H9 (cell line): ENCODE measurements at regions not wholly inside any gene's neighbourhood (a gene's known extent, or its start where the extent isn't known, plus 50 kb on each side); places are given as distances from the start of the nearest gene placed in this dataset.

Source experiments
- DNase-seq: peaks from one replicate; pipeline ENCODE4 v3.0.0-alpha.2; 2017
- H2AFZ ChIP-seq: one replicate; pipeline ENCODE4 v1.6.1; 2013; ENCODE audit warnings: mild to moderate bottlenecking, low read length, control low read depth, moderate library complexity
- H2AK5ac ChIP-seq: 2 replicates; pipeline ENCODE4 v1.6.1; 2013; ENCODE audit warnings: low read length, control low read depth, mixed read lengths; ENCODE audit not compliant: insufficient read length
- H2BK120ac ChIP-seq: one replicate; pipeline ENCODE4 v1.6.1; 2013; ENCODE audit warnings: low read depth, mild to moderate bottlenecking, low read length, control low read depth, inconsistent platforms; ENCODE audit not compliant: poor library complexity, severe bottlenecking
- H2BK12ac ChIP-seq: 2 replicates; pipeline ENCODE4 v1.6.1; 2013; ENCODE audit warnings: low read length, control low read depth, mixed read lengths, low read depth; ENCODE audit not compliant: insufficient read length
- H2BK15ac ChIP-seq: 2 replicates; pipeline ENCODE4 v1.6.1; 2013; ENCODE audit warnings: low read depth, low read length, control low read depth
- H2BK20ac ChIP-seq: one replicate; pipeline ENCODE4 v1.6.1; 2013; ENCODE audit warnings: low read depth, mild to moderate bottlenecking, low read length, control low read depth, inconsistent platforms; ENCODE audit not compliant: poor library complexity, severe bottlenecking
- H2BK5ac ChIP-seq: 2 replicates; pipeline ENCODE4 v1.6.1; 2013; ENCODE audit warnings: low read length, control low read depth, mixed read lengths; ENCODE audit not compliant: insufficient read length
- H3K14ac ChIP-seq: 2 replicates; pipeline ENCODE4 v1.6.1; 2013; ENCODE audit warnings: low read length, control low read depth; ENCODE audit not compliant: insufficient read depth
- H3K18ac ChIP-seq: 2 replicates; pipeline ENCODE4 v1.6.1; 2013; ENCODE audit warnings: low read depth, mild to moderate bottlenecking, mixed read lengths, low read length, control low read depth; ENCODE audit not compliant: insufficient read length
- H3K23ac ChIP-seq: 2 replicates; pipeline ENCODE4 v1.6.1; 2013; ENCODE audit warnings: low read length, control low read depth, mixed read lengths, low read depth; ENCODE audit not compliant: insufficient read length
- H3K23me2 ChIP-seq: 2 replicates; pipeline ENCODE4 v1.6.1; 2013; ENCODE audit warnings: low read depth, mild to moderate bottlenecking, mixed read lengths, low read length, control low read depth; ENCODE audit not compliant: insufficient read length, poor library complexity, severe bottlenecking
- H3K27ac ChIP-seq: 2 replicates; pipeline ENCODE4 v1.5.1; 2013; ENCODE audit warnings: low read length, control low read depth, mixed read lengths, low read depth; ENCODE audit not compliant: insufficient read length
- H3K27me3 ChIP-seq: 2 replicates; pipeline ENCODE4 v1.6.1; 2013; ENCODE audit warnings: low read length, control low read depth, inconsistent platforms; ENCODE audit not compliant: insufficient read depth
- H3K4ac ChIP-seq: 2 replicates; pipeline ENCODE4 v1.6.1; 2013; ENCODE audit warnings: low read depth, mild to moderate bottlenecking, control low read depth, inconsistent platforms, low read length, moderate library complexity
- H3K4me1 ChIP-seq: 2 replicates; pipeline ENCODE4 v1.6.1; 2013; ENCODE audit warnings: low read length, control low read depth, inconsistent platforms; ENCODE audit not compliant: insufficient read depth
- H3K4me2 ChIP-seq: 2 replicates; pipeline ENCODE4 v1.6.1; 2013; ENCODE audit warnings: low read length, control low read depth, mixed read lengths; ENCODE audit not compliant: insufficient read length, insufficient read depth
- H3K56ac ChIP-seq: 2 replicates; pipeline ENCODE4 v1.6.1; 2013; ENCODE audit warnings: low read depth, mild to moderate bottlenecking, mixed read lengths, low read length, control low read depth; ENCODE audit not compliant: insufficient read length
- H3K79me1 ChIP-seq: 2 replicates; pipeline ENCODE4 v1.6.1; 2013; ENCODE audit warnings: low read depth, mild to moderate bottlenecking, moderate library complexity, low read length, control low read depth, inconsistent platforms; ENCODE audit not compliant: insufficient read depth, poor library complexity, severe bottlenecking
- H3K79me2 ChIP-seq: 2 replicates; pipeline ENCODE4 v1.6.1; 2013; ENCODE audit warnings: low read length, control low read depth, inconsistent platforms; ENCODE audit not compliant: insufficient read depth
- H3K9ac ChIP-seq: 2 replicates; pipeline ENCODE4 v1.6.1; 2013; ENCODE audit warnings: low read length, control low read depth, mixed read lengths; ENCODE audit not compliant: insufficient read length; ENCODE audit errors: extremely low read depth
- H3K9me3 ChIP-seq: one replicate; pipeline ENCODE4 v1.6.1; 2013; ENCODE audit warnings: low read depth, low read length, inconsistent platforms; ENCODE audit not compliant: control insufficient read depth
- H3T11ph ChIP-seq: one replicate; pipeline ENCODE4 v1.6.1; 2013; ENCODE audit warnings: mild to moderate bottlenecking, low read length, control low read depth, inconsistent platforms
- H4K20me1 ChIP-seq: one replicate; pipeline ENCODE4 v1.6.1; 2013; ENCODE audit not compliant: control insufficient read depth, insufficient read length, insufficient read depth
- H4K5ac ChIP-seq: 2 replicates; pipeline ENCODE4 v1.6.1; 2013; ENCODE audit warnings: low read depth, mild to moderate bottlenecking, mixed read lengths, low read length, control low read depth; ENCODE audit not compliant: insufficient read length
- H4K8ac ChIP-seq: replicated peaks from 2 replicates; pipeline ENCODE4 v1.6.1; 2013; ENCODE audit warnings: low read length, control low read depth, mixed read lengths, low read depth; ENCODE audit not compliant: insufficient read length
- H4K91ac ChIP-seq: 2 replicates; pipeline ENCODE4 v1.6.1; 2013; ENCODE audit warnings: low read depth, mild to moderate bottlenecking, moderate library complexity, mixed read lengths, low read length, control low read depth; ENCODE audit not compliant: insufficient read length
- H3K27ac Mint-ChIP-seq, 3 experiments: 2 replicates in 2 of 3; 3 replicates in 1 of 3; pipeline ENCODE4 v1.8.0; 2020 to 2021; ENCODE audit warnings: mixed read lengths in 3 of 3, mild to moderate bottlenecking in 1 of 3, moderate library complexity in 1 of 3
- H3K27me3 Mint-ChIP-seq: 2 replicates; pipeline ENCODE4 v1.8.0; 2021; ENCODE audit warnings: low read depth, mild to moderate bottlenecking, moderate library complexity, mixed read lengths
- H3K36me3 Mint-ChIP-seq, 3 experiments: 2 replicates in 2 of 3; 3 replicates in 1 of 3; pipeline ENCODE4 v1.8.0; 2020 to 2021; ENCODE audit warnings: low read depth in 3 of 3, mixed read lengths in 3 of 3; ENCODE audit not compliant: insufficient read depth in 1 of 3
- H3K4me1 Mint-ChIP-seq, 2 experiments: 2 replicates each; pipeline ENCODE4 v1.8.0; 2020; ENCODE audit warnings: mixed read lengths in 2 of 2
- H3K4me3 Mint-ChIP-seq, 2 experiments: 2 replicates in 1 of 2; 3 replicates in 1 of 2; pipeline ENCODE4 v1.8.0; 2020 to 2021; ENCODE audit warnings: mild to moderate bottlenecking in 2 of 2, mixed read lengths in 2 of 2, moderate library complexity in 1 of 2
- H3K9me3 Mint-ChIP-seq, 2 experiments: 2 replicates in 1 of 2; 3 replicates in 1 of 2; pipeline ENCODE4 v1.8.0; 2020; ENCODE audit warnings: mild to moderate bottlenecking in 2 of 2, mixed read lengths in 2 of 2, moderate library complexity in 1 of 2
- CTCF ChIP-seq: fragments of 200-600 bp; sonication (generic); conservative IDR thresholded peaks from 3 replicates; pipeline ENCODE4 v1.8.0; 2021; ENCODE audit warnings: antibody characterized with exemption, mild to moderate bottlenecking
- WGBS: extraction: QIAGEN DNeasy Blood & Tissue Kit; methylation state at CpG from one replicate; pipeline ENCODE4 v1.1.7; 2013; ENCODE audit warnings: missing lambda C conversion rate, low lambda C conversion rate, mixed read lengths; ENCODE audit not compliant: insufficient read length; ENCODE audit errors: extremely low coverage; 5-methylcytosine and 5-hydroxymethylcytosine counted together

- Mint-ChIP-seq H3K27ac (no peak overlapping the region), H3K4me1 (peaks cover 30 to 45% of the 10 kb centered on the region in 2 experiments), H3K9me3 (no peaks in the 10 kb centered on the region), H3K36me3 (no peaks in the 10 kb centered on the region; a peak in 1 of 7 replicates), H3K4me3 (peak overlapping the region in 1 of 2 experiments; percentile 65; a peak in 3 of 5 replicates), H3K27me3 (no peaks in the 10 kb centered on the region)
- Histone ChIP-seq H3T11ph (no peak overlapping the region), H3K4me2 (peak overlapping the region; percentile 22), H3K27me3 (no peaks in the 10 kb centered on the region; the same call in 1 of the 2 replicates), H4K20me1 (no peaks in the 10 kb centered on the region), H2AK5ac (no peak overlapping the region), H3K79me2 (no peaks in the 10 kb centered on the region), H2BK12ac (no peak overlapping the region), H3K79me1 (no peaks in the 10 kb centered on the region), H3K4ac (no peak overlapping the region), H3K23me2 (no peaks in the 10 kb centered on the region), H3K4me1 (peaks cover 13% of the 10 kb centered on the region; the same call in 1 of the 2 replicates), H3K56ac (no peak overlapping the region), H2AFZ (no peak overlapping the region), H2BK5ac (no peak overlapping the region), H3K9me3 (no peaks in the 10 kb centered on the region), H2BK120ac (no peak overlapping the region), H3K23ac (no peak overlapping the region), H4K91ac (no peak overlapping the region), H4K5ac (no peak overlapping the region), H3K18ac (no peak overlapping the region), H3K9ac (no peak overlapping the region), H2BK20ac (no peak overlapping the region), H4K8ac (no peak overlapping the region), H3K27ac (no peak overlapping the region), H2BK15ac (no peak overlapping the region), H3K14ac (no peak overlapping the region)
- TF ChIP-seq CTCF = no peak
- no CpG with 5 or more reads among the region's 12 CpGs for WGBS
- DNase-seq = no peak
Measured at GRCh38 chr5:61732369-61732768, 400.3 kb downstream of the ZSWIM6 start.
